GM12878 (cell line): ENCODE measurements at regions not wholly inside any gene's neighbourhood (a gene's known extent, or its start where the extent isn't known, plus 50 kb on each side); places are given as distances from the start of the nearest gene placed in this dataset.

Experiments used
- ATAC-seq: fragments of 200-7000 bp; cut with Tn5 transposase; 3 replicates; pipeline ENCODE4 v1.9.1; 2020; ENCODE audit warnings: mild to moderate bottlenecking, moderate library complexity
- BruUV-seq: library from RNA; stranded (reverse); fragments of 400-500 nt; replicated peaks from 2 replicates; lab custom pipeline; 2021; lab: Mats Ljungman, UMichigan
- CTCF ChIA-PET: fragments of 300-600 bp; sonication (Branson Sonifier 250); formaldehyde crosslinking; extraction: SDS; loops from one replicate; lab custom pipeline; 2021; ENCODE audit warnings: inconsistent platforms; lab: Yijun Ruan, JAX
- POLR2A ChIA-PET: fragments of 350-600 bp; formaldehyde crosslinking; extraction: SDS; loops from one replicate; lab custom pipeline; 2021; ENCODE audit warnings: inconsistent platforms; lab: Charles Lee
- RAD21 ChIA-PET: fragments of 300-600 bp; sonication (Branson Sonifier 250); formaldehyde crosslinking; loops from one replicate; lab custom pipeline; 2023; ENCODE audit warnings: antibody characterized with exemption; ENCODE audit not compliant: unreplicated experiment; lab: Charles Lee
- SMC1A ChIA-PET: fragments of 300-600 bp; sonication (Branson Sonifier 250); formaldehyde crosslinking; loops from one replicate; lab custom pipeline; 2023; ENCODE audit not compliant: unreplicated experiment, uncharacterized antibody; lab: Charles Lee
- DNase-seq: peaks from one replicate; pipeline ENCODE4 v3.0.0-alpha.2; 2011; ENCODE audit warnings: low read depth, low spot score
- FAIRE-seq: peaks from 3 replicates; lab custom pipeline; 2011; peaks lifted over from hg19 to GRCh38; lab: Jason Lieb, UNC
- H2AFZ ChIP-seq: 2 replicates; pipeline ENCODE4 v1.6.0; 2011; ENCODE audit warnings: low read depth, low read length, control low read depth; ENCODE audit not compliant: control insufficient read depth
- H3K27ac ChIP-seq: 2 replicates; pipeline ENCODE4 v1.5.1; 2011; ENCODE audit warnings: control low read depth; ENCODE audit not compliant: control insufficient read depth, insufficient read depth
- H3K27me3 ChIP-seq, 2 experiments: replicated peaks in 1 of 2; 2 replicates each; pipeline versions ENCODE4 v1.6.0 to v1.6.1; 2011; ENCODE audit warnings: low read length in 1 of 2; ENCODE audit not compliant: control insufficient read depth in 2 of 2, insufficient read depth in 2 of 2
- H3K36me3 ChIP-seq, 2 experiments: 2 replicates each; pipeline ENCODE4 v1.5.1; 2011; ENCODE audit warnings: low read length in 1 of 2; ENCODE audit not compliant: control insufficient read depth in 2 of 2, insufficient read depth in 2 of 2
- H3K4me1 ChIP-seq: 2 replicates; pipeline ENCODE4 v1.6.1; 2011; ENCODE audit warnings: mild to moderate bottlenecking, low read length, moderate library complexity, mixed read lengths; ENCODE audit not compliant: control insufficient read depth, insufficient read depth
- H3K4me2 ChIP-seq: 2 replicates; pipeline ENCODE4 v1.6.0; 2011; ENCODE audit warnings: control low read depth; ENCODE audit not compliant: control insufficient read depth, insufficient read depth
- H3K4me3 ChIP-seq: fragments of 200-600 bp; sonication (generic); 2 replicates; pipeline ENCODE4 v1.5.1; 2016
- H3K79me2 ChIP-seq: 2 replicates; pipeline ENCODE4 v1.6.0; 2011; ENCODE audit warnings: low read length; ENCODE audit not compliant: control insufficient read depth, insufficient read depth
- H3K9ac ChIP-seq: 2 replicates; pipeline ENCODE4 v1.8.0; 2011; ENCODE audit warnings: low read length, control low read depth, mixed read lengths; ENCODE audit not compliant: control insufficient read depth, insufficient read depth
- H3K9me3 ChIP-seq: replicated peaks from 3 replicates; pipeline ENCODE4 v1.5.1; 2011; ENCODE audit warnings: mild to moderate bottlenecking, low read length; ENCODE audit not compliant: control insufficient read depth, insufficient read depth
- H4K20me1 ChIP-seq: 2 replicates; pipeline ENCODE4 v1.6.0; 2011; ENCODE audit not compliant: control insufficient read depth, insufficient read depth
- BMI1 ChIP-seq: fragments of 450-650 bp; IDR thresholded peaks from 2 replicates; pipeline ENCODE4 v1.6.1; 2016; ENCODE audit warnings: mild to moderate bottlenecking, moderate library complexity, borderline replicate concordance
- ESRRA ChIP-seq: IDR thresholded peaks from 2 replicates; pipeline ENCODE4 v1.6.1; 2012; ENCODE audit warnings: mild to moderate bottlenecking, low read length, improper control_type of control experiment
- HCFC1 ChIP-seq: fragments of 150-350 bp; IDR thresholded peaks from 2 replicates; pipeline ENCODE4 v1.6.1; 2014; ENCODE audit warnings: low read length
- HDAC6 ChIP-seq: fragments of 200-600 bp; sonication (generic); IDR thresholded peaks from one replicate; pipeline ENCODE4 v1.8.0; 2017; ENCODE audit warnings: antibody characterized with exemption; ENCODE audit not compliant: unreplicated experiment
- MYB ChIP-seq: fragments of 150-350 bp; IDR thresholded peaks from 2 replicates; pipeline ENCODE4 v1.6.1; 2014; ENCODE audit warnings: mild to moderate bottlenecking, low read depth, low read length, borderline replicate concordance
- RCOR1 ChIP-seq: conservative IDR thresholded peaks from 2 replicates; pipeline ENCODE4 v1.6.1; 2012; ENCODE audit warnings: low read depth, low read length, improper control_type of control experiment
- SIX5 ChIP-seq: IDR thresholded peaks from 2 replicates; pipeline ENCODE4 v1.6.1; 2011; ENCODE audit warnings: mild to moderate bottlenecking, low read depth, low read length, moderate library complexity; ENCODE audit not compliant: severe bottlenecking
- SREBF1 ChIP-seq: IDR thresholded peaks from 2 replicates; pipeline ENCODE4 v1.6.1; 2012; ENCODE audit warnings: mild to moderate bottlenecking, low read length
- USF2 ChIP-seq: IDR thresholded peaks from 2 replicates; pipeline ENCODE4 v1.6.1; 2011; ENCODE audit warnings: low read depth, low read length, improper control_type of control experiment, borderline replicate concordance
- ZZZ3 ChIP-seq: IDR thresholded peaks from 2 replicates; pipeline ENCODE4 v1.6.1; 2011; ENCODE audit warnings: low read depth; ENCODE audit not compliant: control insufficient read depth, insufficient read length
- WGBS: methylation state at CpG from one replicate; pipeline ENCODE4 v1.1.6; 2016; ENCODE audit warnings: low lambda C conversion rate; ENCODE audit not compliant: insufficient replicate concordance, insufficient coverage; ENCODE audit errors: missing lambda C conversion rate; 5-methylcytosine and 5-hydroxymethylcytosine counted together
- in situ Hi-C: fragments of 300-500 bp; cut with MboI; formaldehyde crosslinking; loops from 9 replicates; pipeline ENCODE4 v1.14.3; 2018; ENCODE audit warnings: mixed read lengths
- intact Hi-C: fragments of 100-400 bp; cut with micrococcal nuclease; formaldehyde crosslinking; loops from one replicate; pipeline ENCODE4 v1.14.2; 2022; ENCODE audit not compliant: unreplicated experiment
- TF ChIP-seq, protein P1 (sequence below): fragments of 450-650 bp; IDR thresholded peaks from 2 replicates; pipeline ENCODE4 v1.6.1; 2016; ENCODE audit warnings: mild to moderate bottlenecking
- TF ChIP-seq, protein P2 (sequence below): fragments of 450-650 bp; IDR thresholded peaks from 2 replicates; pipeline ENCODE4 v1.6.1; 2017; ENCODE audit warnings: mild to moderate bottlenecking, moderate library complexity

DNA sequence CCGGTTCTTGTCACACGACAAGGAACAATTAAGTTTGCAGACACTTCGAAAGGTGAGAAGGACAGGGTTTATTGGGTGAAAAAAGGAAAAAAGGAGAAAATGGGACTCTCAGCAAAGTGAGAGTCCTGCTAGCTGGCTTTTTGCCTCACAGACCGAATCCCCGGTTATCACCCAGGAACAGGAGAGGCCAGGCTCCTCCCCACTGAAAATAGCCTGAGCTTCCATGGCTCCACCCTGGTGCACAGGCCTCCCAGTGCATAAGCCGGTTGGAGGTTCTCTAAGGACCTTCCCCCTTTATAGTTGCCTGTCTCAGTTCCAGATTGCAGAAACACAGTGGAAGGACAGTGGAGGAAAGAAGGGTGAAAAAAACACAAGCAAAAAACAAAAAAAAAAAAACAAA, 571.7 kb downstream of the KCTD12 start (continued):
- no peak for TF ChIP-seq BMI1
- TF ChIP-seq ESRRA = no peak
- no peak for TF ChIP-seq SREBF1

- ChIA-PET POLR2A (no interaction called here), SMC1A (no interaction called here)
- H2AFZ ChIP-seq = no peak overlapping the region
These were observed 579.1 kb downstream of the KCTD12 start for GRCh38 chr13:76307142-76307541.

GRCh38 chr13:76300688-76301087, 585.5 kb downstream of the KCTD12 start:
- Histone ChIP-seq H4K20me1 (no peaks in the 10 kb centered on the region), H3K36me3 (no peaks in the 10 kb centered on the region), H2AFZ (no peak overlapping the region), H3K4me1 (no peaks in the 10 kb centered on the region), H3K4me2 (no peak overlapping the region), H3K9ac (no peak overlapping the region), H3K27ac (no peak overlapping the region), H3K79me2 (no peaks in the 10 kb centered on the region), H3K9me3 (no peaks in the 10 kb centered on the region), H3K27me3 (no peaks in the 10 kb centered on the region), H3K4me3 (no peak overlapping the region)
- no TSS peak for BruUV-seq
- intact Hi-C loops (no loop called here), in situ Hi-C loops (no loop called here)
- ChIA-PET CTCF (no interaction called here), SMC1A (no interaction called here), RAD21 (no interaction called here), POLR2A (no interaction called here)
- FAIRE-seq (no peak), ATAC-seq (no peak), DNase-seq (no peak)
- WGBS = 0% methylated on average over 4 of the region's 4 CpGs
- TF ChIP-seq USF2 = no peak
- TF ChIP-seq HCFC1 = no peak
- TF ChIP-seq, protein P1, sequence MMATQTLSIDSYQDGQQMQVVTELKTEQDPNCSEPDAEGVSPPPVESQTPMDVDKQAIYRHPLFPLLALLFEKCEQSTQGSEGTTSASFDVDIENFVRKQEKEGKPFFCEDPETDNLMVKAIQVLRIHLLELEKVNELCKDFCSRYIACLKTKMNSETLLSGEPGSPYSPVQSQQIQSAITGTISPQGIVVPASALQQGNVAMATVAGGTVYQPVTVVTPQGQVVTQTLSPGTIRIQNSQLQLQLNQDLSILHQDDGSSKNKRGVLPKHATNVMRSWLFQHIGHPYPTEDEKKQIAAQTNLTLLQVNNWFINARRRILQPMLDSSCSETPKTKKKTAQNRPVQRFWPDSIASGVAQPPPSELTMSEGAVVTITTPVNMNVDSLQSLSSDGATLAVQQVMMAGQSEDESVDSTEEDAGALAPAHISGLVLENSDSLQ = no peak
- TF ChIP-seq MYB = no peak
- TF ChIP-seq RCOR1 = no peak
- no peak for TF ChIP-seq HDAC6
- no peak for TF ChIP-seq SREBF1
- TF ChIP-seq ZZZ3 = no peak
- TF ChIP-seq, protein P2, sequence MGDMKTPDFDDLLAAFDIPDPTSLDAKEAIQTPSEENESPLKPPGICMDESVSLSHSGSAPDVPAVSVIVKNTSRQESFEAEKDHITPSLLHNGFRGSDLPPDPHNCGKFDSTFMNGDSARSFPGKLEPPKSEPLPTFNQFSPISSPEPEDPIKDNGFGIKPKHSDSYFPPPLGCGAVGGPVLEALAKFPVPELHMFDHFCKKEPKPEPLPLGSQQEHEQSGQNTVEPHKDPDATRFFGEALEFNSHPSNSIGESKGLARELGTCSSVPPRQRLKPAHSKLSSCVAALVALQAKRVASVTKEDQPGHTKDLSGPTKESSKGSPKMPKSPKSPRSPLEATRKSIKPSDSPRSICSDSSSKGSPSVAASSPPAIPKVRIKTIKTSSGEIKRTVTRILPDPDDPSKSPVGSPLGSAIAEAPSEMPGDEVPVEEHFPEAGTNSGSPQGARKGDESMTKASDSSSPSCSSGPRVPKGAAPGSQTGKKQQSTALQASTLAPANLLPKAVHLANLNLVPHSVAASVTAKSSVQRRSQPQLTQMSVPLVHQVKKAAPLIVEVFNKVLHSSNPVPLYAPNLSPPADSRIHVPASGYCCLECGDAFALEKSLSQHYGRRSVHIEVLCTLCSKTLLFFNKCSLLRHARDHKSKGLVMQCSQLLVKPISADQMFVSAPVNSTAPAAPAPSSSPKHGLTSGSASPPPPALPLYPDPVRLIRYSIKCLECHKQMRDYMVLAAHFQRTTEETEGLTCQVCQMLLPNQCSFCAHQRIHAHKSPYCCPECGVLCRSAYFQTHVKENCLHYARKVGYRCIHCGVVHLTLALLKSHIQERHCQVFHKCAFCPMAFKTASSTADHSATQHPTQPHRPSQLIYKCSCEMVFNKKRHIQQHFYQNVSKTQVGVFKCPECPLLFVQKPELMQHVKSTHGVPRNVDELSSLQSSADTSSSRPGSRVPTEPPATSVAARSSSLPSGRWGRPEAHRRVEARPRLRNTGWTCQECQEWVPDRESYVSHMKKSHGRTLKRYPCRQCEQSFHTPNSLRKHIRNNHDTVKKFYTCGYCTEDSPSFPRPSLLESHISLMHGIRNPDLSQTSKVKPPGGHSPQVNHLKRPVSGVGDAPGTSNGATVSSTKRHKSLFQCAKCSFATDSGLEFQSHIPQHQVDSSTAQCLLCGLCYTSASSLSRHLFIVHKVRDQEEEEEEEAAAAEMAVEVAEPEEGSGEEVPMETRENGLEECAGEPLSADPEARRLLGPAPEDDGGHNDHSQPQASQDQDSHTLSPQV = no peak

More at GRCh38 chr13:76307142-76307541, 579.1 kb downstream of the KCTD12 start:
- Histone ChIP-seq H3K79me2 (no peaks in the 10 kb centered on the region), H3K9me3 (no peaks in the 10 kb centered on the region)
- TF ChIP-seq SIX5 = no peak
- TF ChIP-seq, all 136 proteins: peak for 0
- Histone ChIP-seq H3K4me2 (no peak overlapping the region), H3K27me3 (no peaks in the 10 kb centered on the region), H3K4me3 (no peak overlapping the region), H3K9ac (no peak overlapping the region), H3K4me1 (no peaks in the 10 kb centered on the region), H4K20me1 (no peaks in the 10 kb centered on the region), H3K36me3 (no peaks in the 10 kb centered on the region), H3K27ac (no peak overlapping the region)
- no TSS peak for BruUV-seq
- intact Hi-C loops (no loop called here), in situ Hi-C loops (no loop called here)
- WGBS = 4% methylated on average over 4 of the region's 4 CpGs
- ATAC-seq (no peak), FAIRE-seq (no peak), DNase-seq (no peak)
- ChIA-PET CTCF (no interaction called here), RAD21 (no interaction called here)
